HEK293 (cell line): ENCODE measurements at regions not wholly inside any gene's neighbourhood (a gene's known extent, or its start where the extent isn't known, plus 50 kb on each side); places are given as distances from the start of the nearest gene placed in this dataset.

ENCODE experiments used
- CTCF ChIA-PET: fragments of 350-600 bp; formaldehyde crosslinking; extraction: SDS; loops from one replicate; lab custom pipeline; 2021; ENCODE audit warnings: antibody characterized with exemption; lab: Yijun Ruan, JAX
- POLR2A ChIA-PET: fragments of 300-600 bp; formaldehyde crosslinking; extraction: SDS; loops from one replicate; lab custom pipeline; 2020; ENCODE audit warnings: antibody characterized with exemption, inconsistent platforms; lab: Yijun Ruan, JAX
- H3K27ac ChIP-seq: fragments of 200-500 bp; sonication (Bioruptor generic); 2 replicates; pipeline ENCODE4 v1.5.1; 2014; ENCODE audit warnings: low read depth, low read length, control low read depth, inconsistent platforms; ENCODE audit errors: extremely low read depth
- H3K36me3 ChIP-seq, 2 experiments: fragments of 200-500 bp in 1 of 2; sonication (Bioruptor generic) in 1 of 2; 1 replicate in 1 of 2; 2 replicates in 1 of 2; pipeline ENCODE4 v1.5.1; 2014 to 2017; ENCODE audit warnings: inconsistent platforms in 2 of 2, low read length in 2 of 2; ENCODE audit not compliant: control insufficient read depth in 2 of 2, insufficient read depth in 1 of 2
- H3K4me1 ChIP-seq: fragments of 200-500 bp; sonication (Bioruptor generic); 2 replicates; pipeline ENCODE4 v1.5.1; 2014; ENCODE audit warnings: mild to moderate bottlenecking, low read length, inconsistent platforms; ENCODE audit not compliant: control insufficient read depth, insufficient read depth
- H3K4me3 ChIP-seq: 2 replicates; pipeline ENCODE4 v1.5.1; 2011; ENCODE audit warnings: low read depth, mild to moderate bottlenecking, control low read depth, low read length, moderate library complexity
- H3K9me3 ChIP-seq: fragments of 200-500 bp; sonication (Bioruptor generic); 2 replicates; pipeline ENCODE4 v1.5.1; 2014; ENCODE audit warnings: low read depth, low read length, inconsistent platforms; ENCODE audit not compliant: control insufficient read depth, insufficient read depth
- BCL11B ChIP-seq: fragments of 450-650 bp; formaldehyde crosslinking; IDR thresholded peaks from 2 replicates; pipeline ENCODE4 v1.5.1; 2016; ENCODE audit warnings: low read depth, missing biosample characterization, missing genetic modification characterization
- GFI1B ChIP-seq: fragments of 450-650 bp; formaldehyde crosslinking; IDR thresholded peaks from 2 replicates; pipeline ENCODE4 v1.5.1; 2016; ENCODE audit warnings: missing biosample characterization, missing genetic modification characterization
- HOXD13 ChIP-seq: sonication (generic); formaldehyde crosslinking; IDR thresholded peaks from 2 replicates; pipeline ENCODE4 v1.8.0; 2022; ENCODE audit warnings: missing genetic modification reagents, borderline replicate concordance
- PRDM1 ChIP-seq: fragments of 450-650 bp; formaldehyde crosslinking; IDR thresholded peaks from 2 replicates; pipeline ENCODE4; 2016; ENCODE audit warnings: missing biosample characterization, missing genetic modification characterization
- SCRT1 ChIP-seq: fragments of 450-650 bp; formaldehyde crosslinking; IDR thresholded peaks from 2 replicates; pipeline ENCODE4 v1.5.1; 2016; ENCODE audit warnings: missing biosample characterization, missing genetic modification characterization, borderline replicate concordance
- SCRT2 ChIP-seq: fragments of 450-650 bp; formaldehyde crosslinking; IDR thresholded peaks from 2 replicates; pipeline ENCODE4 v1.5.1; 2016; ENCODE audit warnings: missing biosample characterization, missing genetic modification characterization
- ZBTB7A ChIP-seq: fragments of 450-650 bp; formaldehyde crosslinking; IDR thresholded peaks from 2 replicates; pipeline ENCODE4 v1.5.1; 2016; ENCODE audit warnings: low read depth, missing biosample characterization, missing genetic modification characterization
- ZNF157 ChIP-seq: fragments of 450-650 bp; formaldehyde crosslinking; IDR thresholded peaks from 2 replicates; pipeline ENCODE4 v1.5.1; 2016; ENCODE audit warnings: missing biosample characterization, missing genetic modification characterization
- ZNF366 ChIP-seq: fragments of 450-650 bp; formaldehyde crosslinking; conservative IDR thresholded peaks from 2 replicates; pipeline ENCODE4 v1.5.1; 2016; ENCODE audit warnings: missing biosample characterization, missing genetic modification characterization
- ZNF449 ChIP-seq: fragments of 450-650 bp; formaldehyde crosslinking; IDR thresholded peaks from 2 replicates; pipeline ENCODE4 v1.5.1; 2017; ENCODE audit warnings: missing biosample characterization, mild to moderate bottlenecking, missing genetic modification characterization, moderate library complexity
- ZNF473 ChIP-seq: fragments of 450-650 bp; formaldehyde crosslinking; IDR thresholded peaks from 2 replicates; pipeline ENCODE4 v1.5.1; 2017; ENCODE audit warnings: missing biosample characterization, missing genetic modification characterization
- ZNF513 ChIP-seq: fragments of 450-650 bp; IDR thresholded peaks from 2 replicates; pipeline ENCODE4 v1.5.1; 2018; ENCODE audit warnings: missing biosample characterization, missing genetic modification characterization
- ZNF585B ChIP-seq: fragments of 450-650 bp; formaldehyde crosslinking; IDR thresholded peaks from 2 replicates; pipeline ENCODE4 v1.5.1; 2016; ENCODE audit warnings: missing biosample characterization, missing genetic modification characterization
- ZNF610 ChIP-seq: fragments of 450-650 bp; formaldehyde crosslinking; IDR thresholded peaks from 2 replicates; pipeline ENCODE4 v1.5.1; 2016; ENCODE audit warnings: missing biosample characterization, missing genetic modification characterization, borderline replicate concordance
- ZNF707 ChIP-seq: fragments of 450-650 bp; formaldehyde crosslinking; IDR thresholded peaks from 2 replicates; pipeline ENCODE4 v1.5.1; 2016; ENCODE audit warnings: missing biosample characterization, missing genetic modification characterization
- ZNF792 ChIP-seq: fragments of 450-650 bp; formaldehyde crosslinking; IDR thresholded peaks from 2 replicates; pipeline ENCODE4 v1.5.1; 2016; ENCODE audit warnings: missing biosample characterization, missing genetic modification characterization
- ZNF843 ChIP-seq: fragments of 450-650 bp; formaldehyde crosslinking; IDR thresholded peaks from 2 replicates; pipeline ENCODE4 v1.5.1; 2016; ENCODE audit warnings: missing biosample characterization, missing genetic modification characterization

- TF ChIP-seq ZNF449 (tag by site-specific recombination) (no peak), ZNF513 (tag by site-specific recombination) (no peak)
These were observed 1248.0 kb downstream of the MAT2B start (continued) for GRCh38 chr5:164753434-164753833.

- Histone ChIP-seq H3K9me3 (no peaks in the 10 kb centered on the region), H3K36me3 (no peaks in the 10 kb centered on the region)
- POLR2A ChIA-PET: no interaction called here
- TF ChIP-seq ZNF610 (tag by site-specific recombination) (no peak), PRDM1 (tag by site-specific recombination) (no peak), ZNF585B (tag by site-specific recombination) (no peak)
- TF ChIP-seq, all 188 proteins: peak for 0
- Histone ChIP-seq H3K4me1 (no peaks in the 10 kb centered on the region), H3K4me3 (no peak overlapping the region), H3K27ac (no peak overlapping the region)
- CTCF ChIA-PET: no interaction called here
These were observed 1257.8 kb downstream of the MAT2B start for GRCh38 chr5:164763206-164763605.

- TF ChIP-seq SCRT2 (tag by site-specific recombination): no peak
- no peak for TF ChIP-seq ZNF473 (tag by site-specific recombination)
- TF ChIP-seq SCRT1 (tag by site-specific recombination): no peak
- TF ChIP-seq ZNF843 (tag by site-specific recombination): no peak
- TF ChIP-seq ZNF157: no peak
- no peak for TF ChIP-seq HOXD13 (CRISPR knock-in tag)
- TF ChIP-seq GFI1B (tag by site-specific recombination): no peak
- TF ChIP-seq BCL11B (tag by site-specific recombination): no peak
- TF ChIP-seq ZNF792 (tag by site-specific recombination): no peak
- TF ChIP-seq ZNF707 (tag by site-specific recombination): no peak
- TF ChIP-seq ZNF366 (tag by site-specific recombination): no peak
- Histone ChIP-seq H3K4me1 (no peaks in the 10 kb centered on the region), H3K9me3 (no peaks in the 10 kb centered on the region), H3K4me3 (no peak overlapping the region), H3K36me3 (no peaks in the 10 kb centered on the region), H3K27ac (no peak overlapping the region)
- POLR2A ChIA-PET: no interaction called here
- CTCF ChIA-PET: interaction anchor here (0.6 kb wide), 1 partner anchor 1425 kb away, joined by 4 read pairs; no protein-coding TSS in a partner anchor
These were observed 1266.7 kb downstream of the MAT2B start for GRCh38 chr5:164772122-164772521.

- CTCF ChIA-PET: no interaction called here
- POLR2A ChIA-PET: no interaction called here
- Histone ChIP-seq H3K36me3 (no peaks in the 10 kb centered on the region), H3K9me3 (no peaks in the 10 kb centered on the region), H3K4me3 (no peak overlapping the region), H3K27ac (no peak overlapping the region), H3K4me1 (no peaks in the 10 kb centered on the region)
- TF ChIP-seq PRDM1 (tag by site-specific recombination) (peak; percentile 34; the same call in 1 of the 2 replicates), ZBTB7A (tag by site-specific recombination) (no peak)
These were observed 1278.8 kb downstream of the MAT2B start for GRCh38 chr5:164784230-164784629.
